ENCODE measurements at regions not wholly inside any gene's neighbourhood (a gene's known extent, or its start where the extent isn't known, plus 50 kb on each side); places are given as distances from the start of the nearest gene placed in this dataset.

DNA sequence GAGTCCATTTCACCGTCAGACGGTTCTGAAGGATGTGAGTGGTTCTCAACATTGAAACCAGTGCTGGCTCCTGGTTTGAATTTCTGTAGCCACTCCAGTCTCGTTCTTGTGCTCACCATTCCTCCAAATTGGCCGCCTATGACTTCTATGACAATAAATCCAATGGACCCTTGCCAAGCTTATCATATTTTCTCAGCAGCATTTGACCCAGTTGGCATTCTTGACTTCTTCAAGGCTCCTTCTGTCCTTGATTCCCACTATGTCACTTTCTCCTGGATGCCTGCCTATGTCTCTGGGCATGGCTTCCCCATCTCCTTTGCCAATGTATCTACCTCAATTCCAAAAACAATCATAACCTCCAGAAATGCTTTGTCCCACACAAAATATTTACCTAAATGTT lies 756.0 kb upstream of the NRSN1 start:
- TF ChIP-seq, protein P1, sequence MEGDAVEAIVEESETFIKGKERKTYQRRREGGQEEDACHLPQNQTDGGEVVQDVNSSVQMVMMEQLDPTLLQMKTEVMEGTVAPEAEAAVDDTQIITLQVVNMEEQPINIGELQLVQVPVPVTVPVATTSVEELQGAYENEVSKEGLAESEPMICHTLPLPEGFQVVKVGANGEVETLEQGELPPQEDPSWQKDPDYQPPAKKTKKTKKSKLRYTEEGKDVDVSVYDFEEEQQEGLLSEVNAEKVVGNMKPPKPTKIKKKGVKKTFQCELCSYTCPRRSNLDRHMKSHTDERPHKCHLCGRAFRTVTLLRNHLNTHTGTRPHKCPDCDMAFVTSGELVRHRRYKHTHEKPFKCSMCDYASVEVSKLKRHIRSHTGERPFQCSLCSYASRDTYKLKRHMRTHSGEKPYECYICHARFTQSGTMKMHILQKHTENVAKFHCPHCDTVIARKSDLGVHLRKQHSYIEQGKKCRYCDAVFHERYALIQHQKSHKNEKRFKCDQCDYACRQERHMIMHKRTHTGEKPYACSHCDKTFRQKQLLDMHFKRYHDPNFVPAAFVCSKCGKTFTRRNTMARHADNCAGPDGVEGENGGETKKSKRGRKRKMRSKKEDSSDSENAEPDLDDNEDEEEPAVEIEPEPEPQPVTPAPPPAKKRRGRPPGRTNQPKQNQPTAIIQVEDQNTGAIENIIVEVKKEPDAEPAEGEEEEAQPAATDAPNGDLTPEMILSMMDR (conservative IDR thresholded peaks at IDR 0.05) = no peak
- no peak for TF ChIP-seq EZH2 (IDR thresholded peaks at IDR 0.05; ENCODE audit: low read depth)
